ENCODE measurements at regions not wholly inside any gene's neighbourhood (a gene's known extent, or its start where the extent isn't known, plus 50 kb on each side); places are given as distances from the start of the nearest gene placed in this dataset.
"Not testable (repeated sequence)": the region's sequence is repeated elsewhere in the genome, so short reads cannot be mapped to it uniquely, and the experiment has no call there.

GRCh38 chr5:174970502-174970901, 246.1 kb downstream of the MSX2 start:
- no peak for FAIRE-seq

- no peak for FAIRE-seq
Measured at GRCh38 chr5:174953871-174954270, 229.5 kb downstream of the MSX2 start.

GRCh38 chr5:174951151-174951780, 226.9 kb downstream of the MSX2 start:
- no peak for FAIRE-seq

- FAIRE-seq: no peak
Measured at GRCh38 chr5:174947548-174947947, 223.2 kb downstream of the MSX2 start.

DNA sequence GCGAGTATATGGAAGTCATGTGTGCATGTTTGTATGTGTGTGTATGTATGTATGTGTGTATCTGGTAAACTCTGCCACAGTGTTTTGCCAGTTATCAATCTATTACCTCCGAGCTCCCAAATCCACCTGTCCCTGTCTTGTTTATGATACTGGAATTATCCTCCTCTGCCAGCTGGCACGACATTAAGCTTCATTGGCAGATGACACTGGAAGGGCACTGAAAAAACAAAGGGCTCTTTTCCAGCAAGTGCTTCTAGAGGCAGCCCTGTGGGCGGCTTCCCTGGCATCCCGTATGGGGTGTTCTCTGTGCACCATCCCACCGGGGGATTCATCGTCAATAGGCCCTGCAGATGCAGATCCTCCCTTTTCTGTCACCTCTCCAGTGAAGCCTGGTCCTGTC, 221.5 kb downstream of the MSX2 start:
- FAIRE-seq: no peak

GRCh38 chr5:174943785-174944184, 219.4 kb downstream of the MSX2 start:
- no peak for FAIRE-seq

- not testable (repeated sequence) for FAIRE-seq
Measured at GRCh38 chr5:174943002-174943401, 218.6 kb downstream of the MSX2 start.

GRCh38 chr5:174937201-174938123, 213.1 kb downstream of the MSX2 start:
- no peak for FAIRE-seq

- FAIRE-seq: no peak
Measured at GRCh38 chr5:174935854-174936474, 211.6 kb downstream of the MSX2 start.

GRCh38 chr5:174931033-174931432, 206.7 kb downstream of the MSX2 start:
- not testable (repeated sequence) for FAIRE-seq

GRCh38 chr5:174925586-174925985, 201.2 kb downstream of the MSX2 start:
- no peak for FAIRE-seq

DNA sequence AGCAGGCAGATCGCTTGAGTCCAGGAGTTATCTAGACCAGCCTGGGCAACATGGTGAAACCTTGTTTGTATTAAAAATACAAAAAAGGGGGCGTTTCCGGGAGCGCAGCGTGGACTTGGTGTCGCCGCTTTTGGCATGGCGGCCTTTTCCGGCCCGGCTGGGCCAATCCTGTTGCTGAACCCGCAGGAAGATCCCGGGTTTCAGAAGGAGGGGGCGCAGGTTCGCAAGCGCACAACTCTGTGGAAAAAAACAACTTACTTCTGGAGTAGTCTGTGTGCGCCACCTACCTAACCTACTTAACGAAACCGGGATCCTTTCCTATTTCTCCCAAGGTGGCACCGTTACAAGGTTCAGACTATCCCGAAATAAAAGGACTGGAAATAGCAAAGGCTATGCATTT, 198.6 kb downstream of the MSX2 start:
- no peak for FAIRE-seq

DNA sequence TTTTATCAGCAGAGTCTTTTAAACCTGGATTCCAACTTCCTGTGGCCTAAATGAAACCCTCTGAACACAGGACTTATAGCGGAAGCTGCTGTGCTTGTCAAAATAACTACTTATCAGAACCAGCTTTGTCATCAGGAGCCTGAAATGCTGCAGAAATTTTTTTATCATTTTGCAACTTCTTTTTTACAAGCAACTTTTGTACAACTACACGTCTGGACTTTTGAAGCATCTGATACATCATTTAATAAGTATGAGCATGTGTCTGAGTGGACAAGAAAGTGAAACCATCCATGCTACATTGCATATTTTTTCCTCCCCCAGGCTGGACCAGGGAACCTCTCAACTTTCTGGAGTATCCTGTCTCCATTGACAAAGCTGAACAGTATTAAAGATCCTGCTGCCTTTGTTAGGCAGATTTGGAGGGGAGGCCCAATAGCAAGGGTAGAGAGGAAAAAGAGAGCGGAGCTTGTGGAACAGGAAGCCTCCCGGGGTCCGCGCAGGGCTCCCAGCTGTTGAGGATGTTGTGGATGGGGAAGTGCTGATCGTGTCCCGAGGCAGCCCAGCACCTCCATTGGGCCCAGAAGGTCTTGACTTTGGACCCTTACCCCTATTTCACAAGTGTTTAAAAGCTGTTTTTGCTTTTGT, 196.6 kb downstream of the MSX2 start:
- FAIRE-seq: no peak

GRCh38 chr5:174919351-174919750, 195.0 kb downstream of the MSX2 start:
- FAIRE-seq: no peak

DNA sequence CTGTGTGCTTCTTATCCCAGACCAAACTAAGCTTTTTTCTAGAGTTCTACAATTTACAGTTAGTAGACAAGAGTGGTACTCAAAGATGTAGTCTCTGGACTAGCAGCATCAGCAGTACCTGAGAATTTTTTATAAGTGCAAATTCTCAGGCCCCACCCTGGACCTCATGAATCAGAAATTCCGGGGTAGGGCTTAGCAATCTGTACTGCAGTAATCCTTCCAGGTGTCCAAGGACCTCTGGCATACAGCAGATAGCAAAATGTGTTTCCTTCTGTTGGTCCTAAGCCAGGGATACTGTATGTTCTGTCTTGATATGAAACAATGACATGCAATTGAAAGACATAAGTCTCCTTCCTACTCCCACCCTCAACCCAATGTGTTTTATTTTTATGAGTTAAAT, 194.3 kb downstream of the MSX2 start:
- no peak for FAIRE-seq

GRCh38 chr5:174917976-174918554, 193.7 kb downstream of the MSX2 start:
- no peak for FAIRE-seq

DNA sequence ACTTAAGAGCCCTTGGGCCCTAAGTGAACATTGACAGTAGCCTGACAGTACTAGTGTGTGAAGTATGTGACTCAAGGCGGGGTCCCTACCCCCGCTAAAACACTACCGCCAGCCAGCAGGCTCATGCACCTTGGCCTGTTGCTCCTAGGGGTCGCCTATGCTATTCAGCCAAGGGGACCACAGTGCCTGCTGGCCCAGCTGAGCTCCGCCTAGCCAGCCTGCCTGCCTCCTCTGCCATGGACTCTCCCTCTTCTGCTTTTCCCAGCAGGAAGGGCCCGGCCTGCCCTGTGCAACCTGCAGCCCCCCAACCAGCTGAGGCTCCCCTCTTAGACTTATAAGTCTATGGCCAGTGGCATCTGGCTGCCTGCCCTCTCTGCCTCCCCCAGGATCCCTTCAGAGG, 193.1 kb downstream of the MSX2 start:
- FAIRE-seq: not testable (repeated sequence)

- FAIRE-seq: not testable (repeated sequence)
Measured at GRCh38 chr5:174916924-174917323, 192.5 kb downstream of the MSX2 start.

DNA sequence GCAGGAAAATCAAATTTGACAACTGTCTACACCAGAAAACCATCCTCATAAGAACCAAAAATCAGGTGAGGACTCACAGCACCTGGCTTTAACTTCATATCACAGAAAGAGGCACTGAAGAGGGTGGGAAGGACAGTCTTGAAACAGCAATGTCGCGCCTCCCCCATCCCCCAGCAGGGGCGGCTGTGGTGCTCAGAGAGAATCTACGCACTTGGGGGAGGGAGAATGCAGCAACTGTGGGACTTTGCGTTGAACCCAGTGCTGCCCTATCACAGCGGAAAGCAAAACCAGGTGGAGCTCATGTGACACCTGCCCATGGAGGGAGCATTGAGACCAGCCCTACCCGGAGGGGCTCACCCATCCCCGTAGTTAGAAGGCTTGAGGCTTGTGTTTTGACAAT, 191.8 kb downstream of the MSX2 start:
- FAIRE-seq: no peak

DNA sequence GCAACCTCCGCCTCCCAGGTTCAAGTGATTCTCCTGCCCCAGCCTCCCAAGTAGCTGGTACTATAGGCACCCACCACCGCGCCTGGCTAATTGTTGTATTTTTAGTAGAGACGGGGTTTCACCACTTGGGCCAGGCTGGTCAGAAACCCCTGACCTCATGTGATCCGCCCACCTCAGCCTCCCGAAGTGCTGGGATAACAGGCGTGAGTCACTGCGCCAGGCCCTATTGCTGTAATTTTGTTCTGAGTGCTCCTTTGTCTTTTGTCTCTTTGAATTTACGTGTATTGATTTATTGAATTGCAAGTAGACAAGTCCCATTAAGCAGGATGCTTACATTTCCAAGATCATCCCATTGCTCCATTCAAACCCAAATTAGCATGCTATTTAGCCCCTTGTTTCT, 186.7 kb downstream of the MSX2 start:
- no peak for FAIRE-seq

DNA sequence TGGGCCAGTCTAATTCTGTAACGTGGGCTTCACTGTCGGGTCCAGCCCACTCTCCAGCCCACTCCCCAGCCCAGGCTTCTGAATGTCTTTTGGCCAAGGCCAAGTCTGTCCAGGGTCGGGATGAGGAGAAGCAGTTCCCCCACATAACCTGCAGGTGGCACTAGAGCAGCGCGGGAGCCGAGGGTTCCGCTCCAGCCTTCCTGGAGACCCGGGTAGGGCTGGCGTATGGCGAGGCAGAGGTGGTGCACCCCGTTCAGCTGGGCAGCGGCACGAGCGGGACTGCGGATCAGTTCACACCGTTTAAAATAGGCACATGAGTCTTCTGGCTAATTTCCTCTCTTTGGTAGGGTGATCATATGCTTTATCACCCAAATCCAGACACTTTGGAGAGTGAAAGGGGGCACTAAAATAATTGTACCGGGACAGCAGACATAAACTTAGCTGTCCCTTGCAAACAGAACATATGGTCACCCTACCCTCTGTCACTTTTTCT, 185.9 kb downstream of the MSX2 start:
- FAIRE-seq: no peak

DNA sequence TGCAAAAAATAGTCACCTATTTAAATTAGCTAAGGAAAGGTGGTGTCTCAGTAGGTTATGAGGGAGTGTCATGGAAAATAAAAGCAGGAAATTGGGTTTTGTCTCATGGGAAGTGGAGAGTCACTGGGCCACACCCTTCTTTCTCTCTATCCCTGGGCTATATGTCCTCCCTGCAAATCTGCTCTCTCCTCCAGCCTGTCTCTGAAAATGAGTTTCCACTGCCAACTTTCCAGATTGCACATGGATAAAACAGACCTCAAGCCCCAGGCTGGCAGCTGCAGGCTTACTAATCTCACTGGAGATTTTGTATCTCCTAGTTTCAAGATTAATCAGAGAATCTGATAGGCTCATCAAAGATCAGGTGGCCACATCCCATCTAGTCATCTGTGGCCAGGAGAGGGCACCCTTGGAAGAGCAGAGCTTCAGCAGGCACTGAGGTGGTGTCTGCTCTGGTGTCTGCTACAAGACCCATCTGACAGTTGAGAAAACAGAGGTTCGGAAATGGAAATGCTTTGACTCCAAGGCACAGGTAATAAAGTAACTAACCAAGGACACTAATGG, 178.9 kb downstream of the MSX2 start:
- no peak for FAIRE-seq

All from colon (tissue), 2 donors.